PC-3 (cell line): ENCODE measurements at regions not wholly inside any gene's neighbourhood (a gene's known extent, or its start where the extent isn't known, plus 50 kb on each side); places are given as distances from the start of the nearest gene placed in this dataset.

Experiments used
- ATAC-seq: fragments of 200-7000 bp; cut with Tn5 transposase; 2 replicates; pipeline ENCODE4 v1.9.1; 2020; ENCODE audit warnings: mild to moderate bottlenecking, moderate library complexity
- BruUV-seq: library from RNA; stranded (reverse); fragments of 400-500 nt; replicated peaks from 2 replicates; lab custom pipeline; 2021; lab: Mats Ljungman, UMichigan
- CTCF ChIA-PET: fragments of 300-600 bp; sonication (Branson Sonifier 250); formaldehyde crosslinking; loops from one replicate; lab custom pipeline; 2022; ENCODE audit warnings: antibody characterized with exemption; lab: Charles Lee
- POLR2A ChIA-PET: fragments of 300-600 bp; sonication (Branson Sonifier 250); formaldehyde crosslinking; loops from one replicate; lab custom pipeline; 2022; ENCODE audit warnings: antibody characterized with exemption; ENCODE audit not compliant: unreplicated experiment; lab: Charles Lee
- DNase-seq: peaks from one replicate; pipeline ENCODE4 v3.0.0-alpha.2; 2015
- H2AFZ ChIP-seq: fragments of 300-600 bp; sonication (generic); 2 replicates; pipeline ENCODE4 v1.6.0; 2016; ENCODE audit warnings: antibody characterized with exemption, low read length
- H3F3A ChIP-seq: fragments of 300-600 bp; sonication (generic); one replicate; pipeline ENCODE4 v1.6.0; 2017; ENCODE audit warnings: antibody characterized with exemption, low read length, control low read depth, mild to moderate bottlenecking; ENCODE audit not compliant: unreplicated experiment
- H3K27ac ChIP-seq: fragments of 300-600 bp; sonication (generic); 2 replicates; pipeline ENCODE4 v1.5.1; 2016; ENCODE audit warnings: mild to moderate bottlenecking, low read length
- H3K27me3 ChIP-seq: fragments of 300-600 bp; sonication (generic); 2 replicates; pipeline ENCODE4 v1.6.1; 2016; ENCODE audit warnings: low read length, mixed read lengths
- H3K36me3 ChIP-seq: fragments of 300-600 bp; sonication (generic); 2 replicates; pipeline ENCODE4 v1.6.1; 2016; ENCODE audit warnings: low read depth, mixed run types, low read length, mixed read lengths
- H3K4me1 ChIP-seq: fragments of 300-600 bp; sonication (generic); 2 replicates; pipeline ENCODE4 v1.5.1; 2016; ENCODE audit warnings: low read length; ENCODE audit not compliant: insufficient read depth
- H3K4me2 ChIP-seq: fragments of 300-600 bp; sonication (generic); 2 replicates; pipeline ENCODE4 v1.6.0; 2016; ENCODE audit warnings: low read length
- H3K4me3 ChIP-seq: fragments of 300-600 bp; sonication (generic); 2 replicates; pipeline ENCODE4 v1.5.1; 2016; ENCODE audit warnings: mild to moderate bottlenecking, low read length, mixed read lengths
- H3K79me2 ChIP-seq: fragments of 300-600 bp; sonication (generic); 2 replicates; pipeline ENCODE4 v1.6.1; 2017; ENCODE audit warnings: low read length, mixed read lengths
- H3K9ac ChIP-seq: fragments of 300-600 bp; sonication (generic); 2 replicates; pipeline ENCODE4 v1.6.0; 2016; ENCODE audit warnings: mild to moderate bottlenecking, low read length
- H3K9me2 ChIP-seq: fragments of 300-600 bp; sonication (generic); replicated peaks from 2 replicates; pipeline ENCODE4 v1.6.1; 2016; ENCODE audit warnings: mixed run types, low read length, mixed read lengths
- H3K9me3 ChIP-seq: fragments of 300-600 bp; sonication (generic); 2 replicates; pipeline ENCODE4 v1.6.1; 2016; ENCODE audit warnings: low read length, mixed read lengths
- H4K20me1 ChIP-seq: fragments of 300-600 bp; sonication (generic); 2 replicates; pipeline ENCODE4 v1.6.1; 2016; ENCODE audit warnings: low read length, mixed read lengths
- EZH2 ChIP-seq: fragments of 300-600 bp; sonication (generic); IDR thresholded peaks from one replicate; pipeline ENCODE4 v1.6.1; 2017; ENCODE audit warnings: antibody characterized with exemption, mild to moderate bottlenecking, low read length; ENCODE audit not compliant: unreplicated experiment
- EZH2phosphoT487 ChIP-seq: fragments of 300-600 bp; sonication (generic); IDR thresholded peaks from 2 replicates; pipeline ENCODE4 v1.6.1; 2018; ENCODE audit warnings: mild to moderate bottlenecking, antibody characterized with exemption, low read length, borderline replicate concordance
- intact Hi-C: fragments of 100-400 bp; cut with micrococcal nuclease; formaldehyde crosslinking; loops from 2 replicates; pipeline ENCODE4 v1.9.0; 2023
- TF ChIP-seq, protein P1 (sequence below): fragments of 300-600 bp; sonication (generic); conservative IDR thresholded peaks from 2 replicates; pipeline ENCODE4 v1.5.1; 2017; ENCODE audit warnings: antibody characterized with exemption, low read depth, mild to moderate bottlenecking, low read length

DNA sequence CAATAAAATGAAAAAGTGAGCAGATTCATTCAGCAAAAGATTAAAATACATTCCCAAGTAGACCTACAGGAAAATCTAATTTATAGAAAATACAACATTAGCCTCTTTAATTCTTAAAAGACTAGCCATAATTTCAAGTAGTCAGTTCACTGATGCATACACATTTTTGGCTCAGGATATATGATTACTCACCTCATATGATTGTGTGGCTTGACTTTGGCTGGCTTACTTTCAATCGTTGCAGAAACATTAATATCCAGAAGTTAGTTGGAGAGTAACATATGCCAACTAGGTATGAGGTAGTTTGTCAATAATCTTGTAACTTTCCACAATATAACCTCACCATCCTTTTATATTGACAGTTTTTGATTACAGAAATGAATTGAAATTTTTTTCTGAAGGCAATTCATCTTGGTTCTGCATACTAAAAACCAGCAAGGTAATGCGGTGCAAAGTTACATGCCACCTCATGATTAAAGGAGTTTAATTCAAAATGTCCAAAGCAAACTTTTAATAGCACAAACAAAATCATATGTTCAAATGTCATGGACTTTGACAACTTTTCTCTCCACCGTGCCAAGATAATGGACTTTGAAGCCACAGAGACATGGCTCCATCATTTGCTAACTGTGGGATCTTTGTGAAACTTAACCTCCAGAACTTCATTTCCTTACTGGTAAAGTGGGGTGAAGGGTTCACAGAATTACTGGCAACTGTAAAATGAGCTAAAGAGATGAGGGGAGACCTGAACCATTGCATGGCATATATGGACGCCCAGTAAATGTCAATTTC, 76.6 kb upstream of the PAM start:
- intact Hi-C loops, result loop anchor here (1.0 to 5.0 kb wide), 2 partner anchors 40 to 141 kb away; no protein-coding TSS in a partner anchor
- BruUV-seq, result no TSS peak
- H3F3A ChIP-seq, result peaks cover 5% of the 10 kb centered on the region
- peaks cover 36% of the 10 kb centered on the region for H3K4me1 ChIP-seq
- no peaks in the 10 kb centered on the region for H3K9me3 ChIP-seq
- no peak overlapping the region for H2AFZ ChIP-seq
- ATAC-seq (peak; percentile 70), DNase-seq (peak; percentile 93)
- H3K79me2 ChIP-seq, result no peaks in the 10 kb centered on the region
- H4K20me1 ChIP-seq, result no peaks in the 10 kb centered on the region
- TF ChIP-seq EZH2 (no peak), EZH2phosphoT487 (no peak)
- TF ChIP-seq, protein P1, sequence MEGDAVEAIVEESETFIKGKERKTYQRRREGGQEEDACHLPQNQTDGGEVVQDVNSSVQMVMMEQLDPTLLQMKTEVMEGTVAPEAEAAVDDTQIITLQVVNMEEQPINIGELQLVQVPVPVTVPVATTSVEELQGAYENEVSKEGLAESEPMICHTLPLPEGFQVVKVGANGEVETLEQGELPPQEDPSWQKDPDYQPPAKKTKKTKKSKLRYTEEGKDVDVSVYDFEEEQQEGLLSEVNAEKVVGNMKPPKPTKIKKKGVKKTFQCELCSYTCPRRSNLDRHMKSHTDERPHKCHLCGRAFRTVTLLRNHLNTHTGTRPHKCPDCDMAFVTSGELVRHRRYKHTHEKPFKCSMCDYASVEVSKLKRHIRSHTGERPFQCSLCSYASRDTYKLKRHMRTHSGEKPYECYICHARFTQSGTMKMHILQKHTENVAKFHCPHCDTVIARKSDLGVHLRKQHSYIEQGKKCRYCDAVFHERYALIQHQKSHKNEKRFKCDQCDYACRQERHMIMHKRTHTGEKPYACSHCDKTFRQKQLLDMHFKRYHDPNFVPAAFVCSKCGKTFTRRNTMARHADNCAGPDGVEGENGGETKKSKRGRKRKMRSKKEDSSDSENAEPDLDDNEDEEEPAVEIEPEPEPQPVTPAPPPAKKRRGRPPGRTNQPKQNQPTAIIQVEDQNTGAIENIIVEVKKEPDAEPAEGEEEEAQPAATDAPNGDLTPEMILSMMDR, result no peak
- no peak overlapping the region for H3K4me3 ChIP-seq
- H3K9me2 ChIP-seq, result no peaks in the 10 kb centered on the region
- ChIA-PET POLR2A (no interaction called here), CTCF (interaction anchor here (0.6 kb wide), 1 partner anchor 102 kb away, joined by 7 read pairs; no protein-coding TSS in a partner anchor)
- peak overlapping the region; percentile 43 for H3K4me2 ChIP-seq
- H3K9ac ChIP-seq, result no peak overlapping the region
- H3K36me3 ChIP-seq, result no peaks in the 10 kb centered on the region
- H3K27ac ChIP-seq, result no peak overlapping the region
- H3K27me3 ChIP-seq, result no peaks in the 10 kb centered on the region

DNA sequence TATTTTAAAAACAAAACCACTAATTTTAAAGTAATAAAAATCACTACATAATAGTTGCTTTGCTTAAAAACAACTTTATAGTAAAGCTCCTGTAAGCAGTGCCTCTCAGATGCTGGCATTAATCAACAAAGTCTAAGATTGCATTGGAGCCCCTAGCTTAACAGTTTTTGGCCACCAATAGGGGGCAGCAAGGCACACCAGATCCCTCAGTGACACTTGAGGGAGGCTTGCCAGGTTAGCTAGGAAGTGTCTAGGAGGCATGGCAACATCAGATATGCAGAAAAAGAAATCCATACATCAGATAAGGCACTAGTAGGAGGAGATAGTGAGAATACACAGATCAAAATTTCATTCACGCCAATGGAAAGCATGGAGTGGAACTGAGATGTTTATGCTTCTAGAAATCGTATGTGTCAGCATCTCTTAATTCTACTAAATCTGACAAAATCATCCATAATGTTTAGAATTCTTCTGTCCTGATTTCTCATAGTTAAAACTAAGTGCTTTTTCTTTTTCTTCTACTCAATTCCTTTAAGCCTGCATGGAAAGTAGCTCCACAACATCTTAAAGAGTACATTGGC, 73.6 kb upstream of the PAM start:
- no peak for TF ChIP-seq EZH2
- TF ChIP-seq, protein P1, result peak; percentile 99
- TF ChIP-seq EZH2phosphoT487, result no peak
- Histone ChIP-seq H3K27me3 (no peaks in the 10 kb centered on the region), H3K4me3 (no peak overlapping the region), H3K9me2 (no peaks in the 10 kb centered on the region), H2AFZ (no peak overlapping the region), H3K79me2 (no peaks in the 10 kb centered on the region), H3K4me2 (peak overlapping the region; percentile 35), H3K9me3 (no peaks in the 10 kb centered on the region), H3K36me3 (no peaks in the 10 kb centered on the region), H3K27ac (no peak overlapping the region), H3K4me1 (peaks cover 36% of the 10 kb centered on the region), H3F3A (peaks cover 5% of the 10 kb centered on the region), H4K20me1 (no peaks in the 10 kb centered on the region), H3K9ac (no peak overlapping the region)
- peak; percentile 74 for ATAC-seq
- BruUV-seq, result no TSS peak
- peak; percentile 93 for DNase-seq
- ChIA-PET CTCF (interaction anchor here (0.5 to 2.4 kb wide), 17 partner anchors 34 to 1734 kb away, joined by 3 to 24 read pairs (median 4); partner anchors contain the start of gene PAM), POLR2A (no interaction called here)
- intact Hi-C loops, result loop anchor here (1.0 to 5.0 kb wide), 6 partner anchors 74 to 456 kb away; partner anchors contain the start of gene PAM
